ENCODE measurements at regions not wholly inside any gene's neighbourhood (a gene's known extent, or its start where the extent isn't known, plus 50 kb on each side); places are given as distances from the start of the nearest gene placed in this dataset.

- TF ChIP-seq RAD21 (conservative IDR thresholded peaks at IDR 0.05) (no peak), SMC3 (conservative IDR thresholded peaks at IDR 0.05; ENCODE audit: poor library complexity) (no peak), CTCF (IDR thresholded peaks at IDR 0.05; ENCODE audit: poor library complexity, severe bottlenecking) (no peak)
Observed at GRCh38 chr2:104416339-104417000, 437.4 kb upstream of the POU3F3 start.
